ENCODE measurements at regions not wholly inside any gene's neighbourhood (a gene's known extent, or its start where the extent isn't known, plus 50 kb on each side); places are given as distances from the start of the nearest gene placed in this dataset.

DNA sequence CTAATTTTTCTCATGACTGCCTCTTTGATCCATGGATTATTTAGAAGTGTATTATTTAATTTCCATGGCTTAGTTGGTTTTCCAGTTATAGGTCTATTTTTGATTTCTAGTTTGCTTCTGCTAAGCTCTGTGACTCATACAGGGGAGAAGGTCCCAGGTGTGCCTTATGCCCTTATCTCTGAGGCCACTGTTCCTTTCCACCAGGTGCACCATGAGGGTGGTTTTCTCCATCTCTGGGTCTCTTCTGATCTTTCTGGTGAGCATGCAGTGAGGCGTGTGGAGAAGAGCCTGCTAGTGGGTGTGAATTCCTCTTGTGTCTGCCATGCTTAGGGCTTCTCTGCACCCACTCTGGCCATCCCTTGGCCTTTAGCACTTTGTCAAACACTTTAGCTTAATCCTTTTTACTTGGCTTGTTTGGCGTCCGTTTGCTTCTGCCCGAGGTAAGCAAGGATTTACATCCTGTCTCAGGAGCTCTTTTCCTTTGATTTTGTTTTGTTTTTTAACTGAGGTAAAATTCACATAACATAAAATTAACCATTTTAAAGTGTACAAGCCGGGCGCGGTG lies 129.8 kb upstream of the ARL4C start:
- TF ChIP-seq, protein P1, sequence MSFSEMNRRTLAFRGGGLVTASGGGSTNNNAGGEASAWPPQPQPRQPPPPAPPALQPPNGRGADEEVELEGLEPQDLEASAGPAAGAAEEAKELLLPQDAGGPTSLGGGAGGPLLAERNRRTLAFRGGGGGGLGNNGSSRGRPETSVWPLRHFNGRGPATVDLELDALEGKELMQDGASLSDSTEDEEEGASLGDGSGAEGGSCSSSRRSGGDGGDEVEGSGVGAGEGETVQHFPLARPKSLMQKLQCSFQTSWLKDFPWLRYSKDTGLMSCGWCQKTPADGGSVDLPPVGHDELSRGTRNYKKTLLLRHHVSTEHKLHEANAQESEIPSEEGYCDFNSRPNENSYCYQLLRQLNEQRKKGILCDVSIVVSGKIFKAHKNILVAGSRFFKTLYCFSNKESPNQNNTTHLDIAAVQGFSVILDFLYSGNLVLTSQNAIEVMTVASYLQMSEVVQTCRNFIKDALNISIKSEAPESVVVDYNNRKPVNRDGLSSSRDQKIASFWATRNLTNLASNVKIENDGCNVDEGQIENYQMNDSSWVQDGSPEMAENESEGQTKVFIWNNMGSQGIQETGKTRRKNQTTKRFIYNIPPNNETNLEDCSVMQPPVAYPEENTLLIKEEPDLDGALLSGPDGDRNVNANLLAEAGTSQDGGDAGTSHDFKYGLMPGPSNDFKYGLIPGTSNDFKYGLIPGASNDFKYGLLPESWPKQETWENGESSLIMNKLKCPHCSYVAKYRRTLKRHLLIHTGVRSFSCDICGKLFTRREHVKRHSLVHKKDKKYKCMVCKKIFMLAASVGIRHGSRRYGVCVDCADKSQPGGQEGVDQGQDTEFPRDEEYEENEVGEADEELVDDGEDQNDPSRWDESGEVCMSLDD (tag by site-specific recombination; IDR thresholded peaks at IDR 0.05): no peak
- no peak for TF ChIP-seq ZNF585B (tag by site-specific recombination; IDR thresholded peaks at IDR 0.05)

Measured in HEK293 (cell line).